Transverse colon (tissue), 4 donors: ENCODE measurements at regions not wholly inside any gene's neighbourhood (a gene's known extent, or its start where the extent isn't known, plus 50 kb on each side); places are given as distances from the start of the nearest gene placed in this dataset.

Source experiments
- EP300 ChIP-seq: sonication (generic); formaldehyde crosslinking; IDR thresholded peaks from one replicate; pipeline ENCODE4 v1.6.1; 2017; ENCODE audit warnings: antibody characterized with exemption, low read depth
- POLR2A ChIP-seq: fragments of 450-650 bp; IDR thresholded peaks from one replicate; pipeline ENCODE4 v1.6.1; 2016; ENCODE audit warnings: antibody characterized with exemption, mild to moderate bottlenecking, moderate library complexity
- POLR2AphosphoS5 ChIP-seq, 3 donors: sonication (generic); formaldehyde crosslinking; IDR thresholded peaks; one replicate each; pipeline ENCODE4 v1.6.1; 2016; ENCODE audit warnings: antibody characterized with exemption in 3 of 3
- TF ChIP-seq, protein P1 (sequence below), 5 experiments: fragments of 200-600 bp in 3 of 5; fragments of 450-650 bp in 2 of 5; sonication (generic) in 3 of 5; IDR thresholded peaks; 1 replicate in 2 of 5; 2 replicates in 3 of 5; pipeline ENCODE4 v1.5.1; 2016 to 2017; ENCODE audit warnings: antibody characterized with exemption in 5 of 5, inconsistent platforms in 3 of 5, mild to moderate bottlenecking in 2 of 5, moderate library complexity in 1 of 5

DNA sequence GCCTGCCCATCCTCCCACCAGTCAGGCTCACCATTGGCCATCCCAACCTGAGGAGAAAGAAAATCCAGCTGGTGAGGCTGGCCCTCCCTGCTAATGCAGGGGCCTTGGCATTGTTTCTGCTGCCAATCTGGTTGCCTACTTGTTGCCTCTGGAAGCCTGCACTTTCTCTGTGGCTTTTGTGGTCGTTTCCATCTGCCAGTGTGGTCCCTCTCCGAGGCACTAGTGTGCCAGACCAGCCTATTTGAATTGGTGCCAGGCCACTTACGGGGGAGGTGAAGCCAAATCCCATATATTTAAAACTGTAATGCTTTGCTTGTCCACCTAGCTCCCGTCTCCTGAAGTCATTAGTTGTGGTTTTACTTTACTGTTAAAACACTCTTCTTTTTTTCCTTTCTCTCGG, 213.4 kb upstream of the ADAMTSL1 start:
- no peak for TF ChIP-seq POLR2AphosphoS5 (IDR thresholded peaks at IDR 0.05)
- TF ChIP-seq, protein P1, sequence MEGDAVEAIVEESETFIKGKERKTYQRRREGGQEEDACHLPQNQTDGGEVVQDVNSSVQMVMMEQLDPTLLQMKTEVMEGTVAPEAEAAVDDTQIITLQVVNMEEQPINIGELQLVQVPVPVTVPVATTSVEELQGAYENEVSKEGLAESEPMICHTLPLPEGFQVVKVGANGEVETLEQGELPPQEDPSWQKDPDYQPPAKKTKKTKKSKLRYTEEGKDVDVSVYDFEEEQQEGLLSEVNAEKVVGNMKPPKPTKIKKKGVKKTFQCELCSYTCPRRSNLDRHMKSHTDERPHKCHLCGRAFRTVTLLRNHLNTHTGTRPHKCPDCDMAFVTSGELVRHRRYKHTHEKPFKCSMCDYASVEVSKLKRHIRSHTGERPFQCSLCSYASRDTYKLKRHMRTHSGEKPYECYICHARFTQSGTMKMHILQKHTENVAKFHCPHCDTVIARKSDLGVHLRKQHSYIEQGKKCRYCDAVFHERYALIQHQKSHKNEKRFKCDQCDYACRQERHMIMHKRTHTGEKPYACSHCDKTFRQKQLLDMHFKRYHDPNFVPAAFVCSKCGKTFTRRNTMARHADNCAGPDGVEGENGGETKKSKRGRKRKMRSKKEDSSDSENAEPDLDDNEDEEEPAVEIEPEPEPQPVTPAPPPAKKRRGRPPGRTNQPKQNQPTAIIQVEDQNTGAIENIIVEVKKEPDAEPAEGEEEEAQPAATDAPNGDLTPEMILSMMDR (IDR thresholded peaks at IDR 0.05), result no peak
- TF ChIP-seq POLR2A, result no peak
- TF ChIP-seq EP300, result no peak
